ENCODE measurements at regions not wholly inside any gene's neighbourhood (a gene's known extent, or its start where the extent isn't known, plus 50 kb on each side); places are given as distances from the start of the nearest gene placed in this dataset.

- Histone ChIP-seq H3K23ac (ENCODE audit: insufficient read length) (no peak overlapping the region), H4K8ac (ENCODE audit: extremely low read depth, insufficient read depth, low read length) (no peak overlapping the region), H4K5ac (ENCODE audit: insufficient read length, low read depth, low read length) (no peak overlapping the region), H2BK15ac (ENCODE audit: low read length) (no peak overlapping the region), H3K79me2 (ENCODE audit: control insufficient read depth in 1 of 2, insufficient read depth in 2 of 2, low read length in 2 of 2) (no peaks in the 10 kb centered on the region), H3K4me2 (ENCODE audit: insufficient read depth in 1 of 2, low read depth in 2 of 2, low read length in 2 of 2) (no peak overlapping the region), H2BK20ac (ENCODE audit: low read length) (no peak overlapping the region), H3K27me3 (replicated peaks in 1 of 4; ENCODE audit: control insufficient read depth in 3 of 4, extremely low read depth in 1 of 4, insufficient read depth in 3 of 4, low read length in 3 of 4) (no peaks in the 10 kb centered on the region), H2BK120ac (replicated peaks; ENCODE audit: low read depth, low read length) (no peak overlapping the region), H3K4me1 (replicated peaks in 1 of 4; ENCODE audit: control insufficient read depth in 3 of 4, insufficient read depth in 4 of 4, low read length in 3 of 4) (no peaks in the 10 kb centered on the region), H3K23me2 (ENCODE audit: low read depth, low read length) (no peaks in the 10 kb centered on the region), H3K79me1 (ENCODE audit: low read depth, low read length) (no peaks in the 10 kb centered on the region), H2AK5ac (ENCODE audit: low read depth, low read length) (no peak overlapping the region), H3K9ac (replicated peaks in 1 of 4; ENCODE audit: extremely low read depth in 1 of 4, low read depth in 3 of 4, low read length in 3 of 4) (no peak overlapping the region), H2BK12ac (ENCODE audit: low read depth, low read length) (no peak overlapping the region), H4K91ac (replicated peaks; ENCODE audit: insufficient read length, low read length) (no peak overlapping the region), H3K56ac (replicated peaks; ENCODE audit: insufficient read length, low read depth, low read length) (no peak overlapping the region), H3K4ac (replicated peaks; ENCODE audit: insufficient read length, low read depth, low read length) (no peak overlapping the region), H3K36me3 (ENCODE audit: control insufficient read depth in 2 of 4, insufficient read depth in 4 of 4, low read length in 3 of 4) (no peaks in the 10 kb centered on the region), H3K9me3 (ENCODE audit: insufficient read depth in 2 of 2, low read depth in 1 of 2, low read length in 1 of 2) (no peaks in the 10 kb centered on the region), H3K14ac (ENCODE audit: insufficient read length) (no peak overlapping the region), H3K4me3 (ENCODE audit: extremely low read depth in 1 of 4, insufficient read depth in 2 of 4, low read depth in 3 of 4, low read length in 4 of 4) (no peak overlapping the region), H3K27ac (ENCODE audit: low read depth, low read length) (no peak overlapping the region), H2AFZ (ENCODE audit: low read length) (no peak overlapping the region), H4K20me1 (replicated peaks in 1 of 2; ENCODE audit: control insufficient read depth in 1 of 2, insufficient read depth in 2 of 2, low read length in 2 of 2) (no peaks in the 10 kb centered on the region), H3K18ac (ENCODE audit: extremely low read depth, low read length) (no peak overlapping the region), H2BK5ac (ENCODE audit: low read depth, low read length) (no peak overlapping the region)
- DNase-seq (ENCODE audit: low read depth in 1 of 2, low spot score in 2 of 2) (no peak), FAIRE-seq (no peak)
- ChIA-PET POLR2A (ENCODE audit: partially characterized antibody) (no interaction called here), CTCF (ENCODE audit: partially characterized antibody) (no interaction called here)
- WGBS, 2 experiments (ENCODE audit: extremely low coverage in 1 of 2, insufficient coverage in 1 of 2, insufficient read length in 1 of 2, insufficient replicate concordance in 2 of 2, low coverage in 1 of 2, low lambda C conversion rate in 2 of 2, missing lambda C conversion rate in 1 of 2), result 86% methylated on average over 1 of the region's 1 CpG; no CpG with 5 or more reads in 1 of the 2 experiments
- TF ChIP-seq TAF7 (optimal IDR thresholded peaks at IDR 0.05; ENCODE audit: borderline replicate concordance, low read depth, low read length) (no peak), CREB1 (IDR thresholded peaks at IDR 0.05) (no peak), CHD2 (IDR thresholded peaks at IDR 0.05; ENCODE audit: low read length) (no peak), KDM1A (IDR thresholded peaks at IDR 0.05; ENCODE audit: borderline replicate concordance, low read length) (no peak)
Measured at GRCh38 chr12:93208011-93208410, 169.7 kb upstream of the NUDT4 start.

All from H1 (cell line).